ENCODE measurements at regions not wholly inside any gene's neighbourhood (a gene's known extent, or its start where the extent isn't known, plus 50 kb on each side); places are given as distances from the start of the nearest gene placed in this dataset.

DNA sequence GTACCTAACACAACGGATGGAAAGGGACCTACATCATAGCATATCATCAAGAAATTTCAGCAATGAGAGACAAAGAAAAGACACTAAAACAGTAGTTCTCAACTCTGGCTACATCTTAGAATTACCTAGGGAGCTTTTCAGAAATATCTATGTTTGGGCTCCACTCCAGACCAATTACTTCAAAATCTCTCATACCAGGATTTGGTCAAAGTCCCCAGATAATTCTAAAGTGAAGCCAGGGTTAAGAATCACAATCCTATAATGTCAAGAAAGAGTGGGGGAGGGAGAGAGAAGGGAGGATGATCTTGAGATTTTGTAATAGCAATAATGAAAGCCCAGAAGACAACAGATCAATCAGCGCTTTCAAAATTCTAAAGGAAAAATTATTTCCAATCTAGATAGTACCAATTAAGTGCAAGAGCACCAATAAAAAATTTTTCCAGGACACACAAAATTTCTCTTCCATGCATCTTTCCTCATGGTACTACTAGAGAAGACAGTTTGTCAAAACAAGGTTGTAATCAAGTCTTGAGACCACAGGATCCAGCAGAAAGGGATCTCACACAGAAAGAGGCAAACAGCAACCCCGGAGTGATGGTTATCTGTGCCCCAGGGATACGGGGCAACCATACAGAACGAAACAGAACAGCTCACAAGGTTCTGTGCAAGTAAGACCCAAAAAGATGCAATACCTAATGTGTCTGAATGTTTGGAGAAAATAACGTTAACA, 152.9 kb upstream of the DST start:
- H4K20me1 ChIP-seq (replicated peaks; ENCODE audit: insufficient read depth): no peaks in the 10 kb centered on the region
- no peaks in the 10 kb centered on the region for H3K9me3 Mint-ChIP-seq
- H3F3A ChIP-seq (replicated peaks; ENCODE audit: low read depth): no peaks in the 10 kb centered on the region
- ATAC-seq (peak; percentile 10; the same call in 2 of the 3 replicates), DNase-seq (ENCODE audit: low spot score) (no peak)
- H3K4me1 Mint-ChIP-seq: peaks cover 55% of the 10 kb centered on the region
- H3K4me1 ChIP-seq (ENCODE audit: insufficient read depth): peaks cover 48% of the 10 kb centered on the region
- H3K27me3 Mint-ChIP-seq (ENCODE audit: insufficient read depth, low read depth, poor library complexity): peaks cover 6% of the 10 kb centered on the region
- H3K36me3 ChIP-seq (ENCODE audit: insufficient read depth): no peaks in the 10 kb centered on the region
- H3K9me2 ChIP-seq (ENCODE audit: insufficient read depth): no peaks in the 10 kb centered on the region
- peaks cover 91% of the 10 kb centered on the region for H3K79me2 ChIP-seq (replicated peaks; ENCODE audit: insufficient read depth)
- no peak overlapping the region; the same call in 2 of the 3 replicates for H3K4me3 Mint-ChIP-seq
- H3K27ac ChIP-seq (ENCODE audit: low read depth): peak overlapping the region; percentile 92
- TF ChIP-seq, protein P1, sequence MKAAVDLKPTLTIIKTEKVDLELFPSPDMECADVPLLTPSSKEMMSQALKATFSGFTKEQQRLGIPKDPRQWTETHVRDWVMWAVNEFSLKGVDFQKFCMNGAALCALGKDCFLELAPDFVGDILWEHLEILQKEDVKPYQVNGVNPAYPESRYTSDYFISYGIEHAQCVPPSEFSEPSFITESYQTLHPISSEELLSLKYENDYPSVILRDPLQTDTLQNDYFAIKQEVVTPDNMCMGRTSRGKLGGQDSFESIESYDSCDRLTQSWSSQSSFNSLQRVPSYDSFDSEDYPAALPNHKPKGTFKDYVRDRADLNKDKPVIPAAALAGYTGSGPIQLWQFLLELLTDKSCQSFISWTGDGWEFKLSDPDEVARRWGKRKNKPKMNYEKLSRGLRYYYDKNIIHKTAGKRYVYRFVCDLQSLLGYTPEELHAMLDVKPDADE (IDR thresholded peaks at IDR 0.05): no peak
- peaks cover 7% of the 10 kb centered on the region; the same call in 1 of the 3 replicates for H3K36me3 Mint-ChIP-seq (ENCODE audit: low read depth)
- H3K27me3 ChIP-seq (ENCODE audit: insufficient read depth): no peaks in the 10 kb centered on the region
- no peak overlapping the region for H3K4me3 ChIP-seq
- H3K27ac Mint-ChIP-seq: peak overlapping the region; percentile 94
- H2AFZ ChIP-seq: no peak overlapping the region
- H3K4me2 ChIP-seq: peak overlapping the region; percentile 60

DNA sequence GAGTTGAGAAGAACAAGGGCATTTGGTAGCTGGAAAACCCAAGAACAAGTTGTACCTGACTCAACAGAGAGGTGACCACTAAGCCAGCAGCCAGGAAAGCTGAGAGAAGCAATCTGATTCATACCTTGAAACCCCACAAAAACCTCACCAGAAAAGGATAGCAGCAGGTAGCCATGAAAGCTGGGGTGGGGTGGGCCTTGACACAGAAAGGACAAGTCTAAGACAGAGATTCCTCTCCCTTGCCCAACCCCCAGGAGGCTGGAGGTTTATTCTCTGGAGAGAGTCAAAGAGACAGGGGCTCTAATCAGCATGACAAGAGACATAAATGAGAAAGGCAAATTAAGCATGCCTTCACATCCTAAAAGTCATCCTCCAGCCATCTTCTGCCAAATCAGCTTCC, 151.7 kb upstream of the DST start:
- Histone ChIP-seq H3K27ac (ENCODE audit: low read depth) (peak overlapping the region; percentile 92), H3K9me2 (ENCODE audit: insufficient read depth) (no peaks in the 10 kb centered on the region), H3K36me3 (ENCODE audit: insufficient read depth) (no peaks in the 10 kb centered on the region), H3K4me2 (peak overlapping the region; percentile 67), H3K79me2 (replicated peaks; ENCODE audit: insufficient read depth) (peaks cover 91% of the 10 kb centered on the region), H3K27me3 (ENCODE audit: insufficient read depth) (no peaks in the 10 kb centered on the region), H2AFZ (no peak overlapping the region), H3K4me1 (ENCODE audit: insufficient read depth) (peaks cover 48% of the 10 kb centered on the region), H4K20me1 (replicated peaks; ENCODE audit: insufficient read depth) (no peaks in the 10 kb centered on the region), H3F3A (replicated peaks; ENCODE audit: low read depth) (no peaks in the 10 kb centered on the region), H3K4me3 (peak overlapping the region; percentile 32)
- Mint-ChIP-seq H3K36me3 (ENCODE audit: low read depth) (peaks cover 7% of the 10 kb centered on the region; the same call in 1 of the 3 replicates), H3K4me3 (peak overlapping the region; percentile 51), H3K9me3 (no peaks in the 10 kb centered on the region), H3K4me1 (peaks cover 67% of the 10 kb centered on the region), H3K27me3 (ENCODE audit: insufficient read depth, low read depth, poor library complexity) (peaks cover 6% of the 10 kb centered on the region), H3K27ac (peak overlapping the region; percentile 94)
- TF ChIP-seq, protein P2, sequence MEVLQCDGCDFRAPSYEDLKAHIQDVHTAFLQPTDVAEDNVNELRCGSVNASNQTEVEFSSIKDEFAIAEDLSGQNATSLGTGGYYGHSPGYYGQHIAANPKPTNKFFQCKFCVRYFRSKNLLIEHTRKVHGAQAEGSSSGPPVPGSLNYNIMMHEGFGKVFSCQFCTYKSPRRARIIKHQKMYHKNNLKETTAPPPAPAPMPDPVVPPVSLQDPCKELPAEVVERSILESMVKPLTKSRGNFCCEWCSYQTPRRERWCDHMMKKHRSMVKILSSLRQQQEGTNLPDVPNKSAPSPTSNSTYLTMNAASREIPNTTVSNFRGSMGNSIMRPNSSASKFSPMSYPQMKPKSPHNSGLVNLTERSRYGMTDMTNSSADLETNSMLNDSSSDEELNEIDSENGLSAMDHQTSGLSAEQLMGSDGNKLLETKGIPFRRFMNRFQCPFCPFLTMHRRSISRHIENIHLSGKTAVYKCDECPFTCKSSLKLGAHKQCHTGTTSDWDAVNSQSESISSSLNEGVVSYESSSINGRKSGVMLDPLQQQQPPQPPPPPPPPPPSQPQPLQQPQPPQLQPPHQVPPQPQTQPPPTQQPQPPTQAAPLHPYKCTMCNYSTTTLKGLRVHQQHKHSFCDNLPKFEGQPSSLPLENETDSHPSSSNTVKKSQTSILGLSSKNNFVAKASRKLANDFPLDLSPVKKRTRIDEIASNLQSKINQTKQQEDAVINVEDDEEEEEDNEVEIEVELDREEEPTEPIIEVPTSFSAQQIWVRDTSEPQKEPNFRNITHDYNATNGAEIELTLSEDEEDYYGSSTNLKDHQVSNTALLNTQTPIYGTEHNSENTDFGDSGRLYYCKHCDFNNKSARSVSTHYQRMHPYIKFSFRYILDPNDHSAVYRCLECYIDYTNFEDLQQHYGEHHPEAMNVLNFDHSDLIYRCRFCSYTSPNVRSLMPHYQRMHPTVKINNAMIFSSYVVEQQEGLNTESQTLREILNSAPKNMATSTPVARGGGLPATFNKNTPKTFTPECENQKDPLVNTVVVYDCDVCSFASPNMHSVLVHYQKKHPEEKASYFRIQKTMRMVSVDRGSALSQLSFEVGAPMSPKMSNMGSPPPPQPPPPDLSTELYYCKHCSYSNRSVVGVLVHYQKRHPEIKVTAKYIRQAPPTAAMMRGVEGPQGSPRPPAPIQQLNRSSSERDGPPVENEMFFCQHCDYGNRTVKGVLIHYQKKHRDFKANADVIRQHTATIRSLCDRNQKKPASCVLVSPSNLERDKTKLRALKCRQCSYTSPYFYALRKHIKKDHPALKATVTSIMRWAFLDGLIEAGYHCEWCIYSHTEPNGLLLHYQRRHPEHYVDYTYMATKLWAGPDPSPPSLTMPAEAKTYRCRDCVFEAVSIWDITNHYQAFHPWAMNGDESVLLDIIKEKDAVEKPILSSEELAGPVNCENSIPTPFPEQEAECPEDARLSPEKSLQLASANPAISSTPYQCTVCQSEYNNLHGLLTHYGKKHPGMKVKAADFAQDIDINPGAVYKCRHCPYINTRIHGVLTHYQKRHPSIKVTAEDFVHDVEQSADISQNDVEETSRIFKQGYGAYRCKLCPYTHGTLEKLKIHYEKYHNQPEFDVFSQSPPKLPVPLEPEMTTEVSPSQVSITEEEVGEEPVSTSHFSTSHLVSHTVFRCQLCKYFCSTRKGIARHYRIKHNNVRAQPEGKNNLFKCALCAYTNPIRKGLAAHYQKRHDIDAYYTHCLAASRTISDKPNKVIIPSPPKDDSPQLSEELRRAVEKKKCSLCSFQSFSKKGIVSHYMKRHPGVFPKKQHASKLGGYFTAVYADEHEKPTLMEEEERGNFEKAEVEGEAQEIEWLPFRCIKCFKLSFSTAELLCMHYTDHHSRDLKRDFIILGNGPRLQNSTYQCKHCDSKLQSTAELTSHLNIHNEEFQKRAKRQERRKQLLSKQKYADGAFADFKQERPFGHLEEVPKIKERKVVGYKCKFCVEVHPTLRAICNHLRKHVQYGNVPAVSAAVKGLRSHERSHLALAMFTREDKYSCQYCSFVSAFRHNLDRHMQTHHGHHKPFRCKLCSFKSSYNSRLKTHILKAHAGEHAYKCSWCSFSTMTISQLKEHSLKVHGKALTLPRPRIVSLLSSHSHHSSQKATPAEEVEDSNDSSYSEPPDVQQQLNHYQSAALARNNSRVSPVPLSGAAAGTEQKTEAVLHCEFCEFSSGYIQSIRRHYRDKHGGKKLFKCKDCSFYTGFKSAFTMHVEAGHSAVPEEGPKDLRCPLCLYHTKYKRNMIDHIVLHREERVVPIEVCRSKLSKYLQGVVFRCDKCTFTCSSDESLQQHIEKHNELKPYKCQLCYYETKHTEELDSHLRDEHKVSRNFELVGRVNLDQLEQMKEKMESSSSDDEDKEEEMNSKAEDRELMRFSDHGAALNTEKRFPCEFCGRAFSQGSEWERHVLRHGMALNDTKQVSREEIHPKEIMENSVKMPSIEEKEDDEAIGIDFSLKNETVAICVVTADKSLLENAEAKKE (CRISPR knock-in tag; IDR thresholded peaks at IDR 0.05): peak; percentile 100
- peak; percentile 53 for TF ChIP-seq CREB1 (CRISPR knock-in tag; IDR thresholded peaks at IDR 0.05; ENCODE audit: low read depth)
- no peak for TF ChIP-seq EZH2 (IDR thresholded peaks at IDR 0.05; ENCODE audit: low read depth, unreplicated experiment)
- TF ChIP-seq JUNB (IDR thresholded peaks at IDR 0.05; ENCODE audit: unreplicated experiment): no peak
- TF ChIP-seq NANOG (IDR thresholded peaks at IDR 0.05; ENCODE audit: borderline replicate concordance): 0 out of 2 replicates have a peak, but pooled peaks have one; percentile 9
- TF ChIP-seq ZNF114 (CRISPR knock-in tag; IDR thresholded peaks at IDR 0.05): peak; percentile 98
- TF ChIP-seq EZH2phosphoT487 (IDR thresholded peaks at IDR 0.05; ENCODE audit: unreplicated experiment): no peak
- ATAC-seq (peak; percentile 96), DNase-seq (ENCODE audit: low spot score) (peak; percentile 84)

Measured in GM23338 (cell line).